ENCODE measurements at regions not wholly inside any gene's neighbourhood (a gene's known extent, or its start where the extent isn't known, plus 50 kb on each side); places are given as distances from the start of the nearest gene placed in this dataset.

DNA sequence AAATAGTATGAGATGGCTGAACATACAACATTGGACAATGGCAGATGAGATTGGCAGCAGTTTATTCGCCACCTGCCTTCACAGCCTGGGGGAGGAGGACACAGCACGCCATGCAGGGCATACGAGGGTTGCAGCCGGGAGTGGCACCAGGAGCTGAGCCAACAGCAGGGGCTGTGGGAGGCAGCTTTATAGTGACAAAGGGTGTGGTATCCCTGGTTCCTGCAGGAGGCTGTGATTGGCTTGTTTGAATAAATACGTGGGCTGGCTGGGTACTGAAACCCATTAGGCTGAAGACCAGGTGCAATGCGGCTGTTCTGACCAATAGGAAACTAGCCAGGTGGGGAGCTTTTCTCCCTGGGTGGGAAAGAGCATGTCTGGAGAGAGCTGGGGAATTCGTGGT lies 68.9 kb upstream of the LEP start:
- Histone ChIP-seq H4K20me1 (ENCODE audit: insufficient read depth, low read length) (no peaks in the 10 kb centered on the region), H3K36me3 (replicated peaks in 1 of 2; ENCODE audit: control insufficient read depth in 1 of 2, insufficient read depth in 2 of 2, low read length in 2 of 2) (no peaks in the 10 kb centered on the region), H2AFZ (ENCODE audit: insufficient read depth, low read depth, low read length, poor library complexity, severe bottlenecking) (no peak overlapping the region), H3K9ac (ENCODE audit: insufficient read depth, low read length, poor library complexity, severe bottlenecking) (no peak overlapping the region), H3K79me2 (ENCODE audit: insufficient read depth, low read length) (no peaks in the 10 kb centered on the region), H3K4me3 (replicated peaks in 1 of 3; ENCODE audit: low read depth in 2 of 3, low read length in 3 of 3) (no peak overlapping the region), H3K9me3 (replicated peaks in 1 of 2; ENCODE audit: control insufficient read depth in 1 of 2, insufficient read depth in 1 of 2, low read length in 2 of 2) (peaks cover 0 to 18% of the 10 kb centered on the region in 2 donors), H3K27me3 (ENCODE audit: control insufficient read depth in 2 of 2, insufficient read depth in 2 of 2, low read length in 2 of 2) (peaks cover 24 to 51% of the 10 kb centered on the region in 2 donors), H3K4me1 (ENCODE audit: control insufficient read depth in 1 of 2, insufficient read depth in 2 of 2, low read length in 2 of 2) (peaks cover 14 to 24% of the 10 kb centered on the region in 2 donors), H3K4me2 (replicated peaks; ENCODE audit: extremely low read depth, low read length, poor library complexity, severe bottlenecking) (no peak overlapping the region), H3K27ac (ENCODE audit: low read depth in 1 of 2, low read length in 2 of 2) (no peak overlapping the region)
- Mint-ChIP-seq H3K4me1 (peaks cover 23% of the 10 kb centered on the region), H3K9me3 (peaks cover 0 to 19% (median 13%) of the 10 kb centered on the region in 7 donors), H3K36me3 (peaks cover 2 to 3% of the 10 kb centered on the region in 2 donors), H3K27me3 (ENCODE audit: low read depth in 3 of 3) (peaks cover 51 to 59% (median 52%) of the 10 kb centered on the region in 3 donors), H3K27ac (no peak overlapping the region), H3K4me3 (no peak overlapping the region)
- no peak for DNase-seq
- intact Hi-C loops (cut with micrococcal nuclease), result no loop called here
- 84% methylated on average over 6 of the region's 7 CpGs for WGBS (ENCODE audit: insufficient coverage)
- TF ChIP-seq, protein P1, sequence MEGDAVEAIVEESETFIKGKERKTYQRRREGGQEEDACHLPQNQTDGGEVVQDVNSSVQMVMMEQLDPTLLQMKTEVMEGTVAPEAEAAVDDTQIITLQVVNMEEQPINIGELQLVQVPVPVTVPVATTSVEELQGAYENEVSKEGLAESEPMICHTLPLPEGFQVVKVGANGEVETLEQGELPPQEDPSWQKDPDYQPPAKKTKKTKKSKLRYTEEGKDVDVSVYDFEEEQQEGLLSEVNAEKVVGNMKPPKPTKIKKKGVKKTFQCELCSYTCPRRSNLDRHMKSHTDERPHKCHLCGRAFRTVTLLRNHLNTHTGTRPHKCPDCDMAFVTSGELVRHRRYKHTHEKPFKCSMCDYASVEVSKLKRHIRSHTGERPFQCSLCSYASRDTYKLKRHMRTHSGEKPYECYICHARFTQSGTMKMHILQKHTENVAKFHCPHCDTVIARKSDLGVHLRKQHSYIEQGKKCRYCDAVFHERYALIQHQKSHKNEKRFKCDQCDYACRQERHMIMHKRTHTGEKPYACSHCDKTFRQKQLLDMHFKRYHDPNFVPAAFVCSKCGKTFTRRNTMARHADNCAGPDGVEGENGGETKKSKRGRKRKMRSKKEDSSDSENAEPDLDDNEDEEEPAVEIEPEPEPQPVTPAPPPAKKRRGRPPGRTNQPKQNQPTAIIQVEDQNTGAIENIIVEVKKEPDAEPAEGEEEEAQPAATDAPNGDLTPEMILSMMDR (IDR thresholded peaks at IDR 0.05), result no peak

DNA sequence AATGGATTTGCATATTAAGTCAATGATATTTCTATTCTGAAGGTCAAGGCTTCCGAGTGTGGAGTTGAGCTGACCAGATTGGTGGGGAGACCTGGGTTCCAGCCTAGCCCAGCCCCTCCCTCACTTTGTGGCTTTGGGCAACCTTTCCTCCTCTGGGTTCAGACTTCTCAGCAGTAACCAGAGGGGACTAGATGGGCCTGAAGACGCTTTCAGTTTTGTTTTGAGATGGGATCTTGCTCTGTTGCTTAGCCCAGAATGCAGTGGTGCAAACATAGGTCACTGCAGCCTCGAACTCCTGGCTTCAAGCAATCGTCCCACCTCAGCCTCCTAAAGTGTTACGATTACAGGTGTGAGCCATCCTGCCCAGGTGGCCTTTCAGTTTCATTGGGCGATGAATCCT lies 68.1 kb upstream of the LEP start:
- no peak overlapping the region for H2AFZ ChIP-seq (ENCODE audit: insufficient read depth, low read depth, low read length, poor library complexity, severe bottlenecking)
- peaks cover 0 to 14% (median 11%) of the 10 kb centered on the region in 7 donors for H3K9me3 Mint-ChIP-seq
- H3K79me2 ChIP-seq (ENCODE audit: insufficient read depth, low read length), result no peaks in the 10 kb centered on the region
- H3K4me2 ChIP-seq (replicated peaks; ENCODE audit: extremely low read depth, low read length, poor library complexity, severe bottlenecking), result no peak overlapping the region
- TF ChIP-seq, protein P1 (IDR thresholded peaks at IDR 0.05), result no peak
- H3K36me3 ChIP-seq (replicated peaks in 1 of 2; ENCODE audit: control insufficient read depth in 1 of 2, insufficient read depth in 2 of 2, low read length in 2 of 2), result no peaks in the 10 kb centered on the region
- no peak overlapping the region for H3K27ac ChIP-seq (ENCODE audit: low read depth in 1 of 2, low read length in 2 of 2)
- peaks cover 46 to 57% (median 47%) of the 10 kb centered on the region in 3 donors for H3K27me3 Mint-ChIP-seq (ENCODE audit: low read depth in 3 of 3)
- DNase-seq, result no peak
- no peaks in the 10 kb centered on the region for H4K20me1 ChIP-seq (ENCODE audit: insufficient read depth, low read length)
- no peak overlapping the region for H3K4me3 Mint-ChIP-seq
- peaks cover 2 to 3% of the 10 kb centered on the region in 2 donors for H3K36me3 Mint-ChIP-seq
- no peak overlapping the region for H3K4me3 ChIP-seq (replicated peaks in 1 of 3; ENCODE audit: low read depth in 2 of 3, low read length in 3 of 3)
- H3K27me3 ChIP-seq (ENCODE audit: control insufficient read depth in 2 of 2, insufficient read depth in 2 of 2, low read length in 2 of 2), result peaks cover 21 to 44% of the 10 kb centered on the region in 2 donors
- intact Hi-C loops (cut with micrococcal nuclease), result no loop called here
- no peak overlapping the region for H3K27ac Mint-ChIP-seq
- no peak overlapping the region for H3K9ac ChIP-seq (ENCODE audit: insufficient read depth, low read length, poor library complexity, severe bottlenecking)
- H3K4me1 ChIP-seq (ENCODE audit: control insufficient read depth in 1 of 2, insufficient read depth in 2 of 2, low read length in 2 of 2), result peaks cover 12 to 21% of the 10 kb centered on the region in 2 donors
- WGBS (ENCODE audit: insufficient coverage), result 98% methylated on average over 4 of the region's 6 CpGs
- peaks cover 0 to 18% of the 10 kb centered on the region in 2 donors for H3K9me3 ChIP-seq (replicated peaks in 1 of 2; ENCODE audit: control insufficient read depth in 1 of 2, insufficient read depth in 1 of 2, low read length in 2 of 2)
- peaks cover 24% of the 10 kb centered on the region for H3K4me1 Mint-ChIP-seq

All from CD14-positive monocyte (primary cell).